H1 (cell line): ENCODE measurements at regions not wholly inside any gene's neighbourhood (a gene's known extent, or its start where the extent isn't known, plus 50 kb on each side); places are given as distances from the start of the nearest gene placed in this dataset.
A peak's percentile ranks its signal among the peaks of the same experiment; 100 is the strongest.

Experiments
- CTCF ChIA-PET: fragments of 300-600 bp; sonication (Branson Sonifier 250); formaldehyde crosslinking; loops from one replicate; lab custom pipeline; 2021; ENCODE audit not compliant: partially characterized antibody; lab: Charles Lee
- POLR2A ChIA-PET: fragments of 300-600 bp; sonication (Branson Sonifier 250); formaldehyde crosslinking; loops from one replicate; lab custom pipeline; 2021; ENCODE audit warnings: inconsistent platforms; ENCODE audit not compliant: partially characterized antibody; lab: Charles Lee
- DNase-seq, 2 experiments: peaks; one replicate each; pipeline versions ENCODE4 v3.0.0 to v3.0.0-alpha.2; 2010 to 2022; ENCODE audit warnings: low spot score in 2 of 2, low read depth in 1 of 2, mixed read lengths in 1 of 2
- FAIRE-seq: peaks from 2 replicates; lab custom pipeline; 2011; peaks lifted over from hg19 to GRCh38; lab: Jason Lieb, UNC
- H2AFZ ChIP-seq: 2 replicates; pipeline ENCODE4 v1.8.1; 2012; ENCODE audit warnings: low read length, inconsistent platforms
- H2AK5ac ChIP-seq: 2 replicates; pipeline ENCODE4 v1.6.1; 2013; ENCODE audit warnings: low read depth, low read length
- H2BK120ac ChIP-seq: replicated peaks from 2 replicates; pipeline ENCODE3; 2013; ENCODE audit warnings: low read depth, low read length, inconsistent platforms
- H2BK12ac ChIP-seq: 2 replicates; pipeline ENCODE4 v1.6.1; 2013; ENCODE audit warnings: low read depth, low read length
- H2BK15ac ChIP-seq: 2 replicates; pipeline ENCODE4 v1.6.1; 2013; ENCODE audit warnings: low read length
- H2BK20ac ChIP-seq: 2 replicates; pipeline ENCODE4 v1.6.1; 2013; ENCODE audit warnings: low read length
- H2BK5ac ChIP-seq: 2 replicates; pipeline ENCODE4 v1.6.1; 2013; ENCODE audit warnings: low read depth, low read length
- H3K14ac ChIP-seq: 2 replicates; pipeline ENCODE4 v1.6.1; 2013; ENCODE audit warnings: inconsistent platforms; ENCODE audit not compliant: insufficient read length
- H3K18ac ChIP-seq: 2 replicates; pipeline ENCODE4 v1.6.1; 2013; ENCODE audit warnings: low read length; ENCODE audit errors: extremely low read depth
- H3K23ac ChIP-seq: 2 replicates; pipeline ENCODE4 v1.6.1; 2013; ENCODE audit warnings: inconsistent platforms; ENCODE audit not compliant: insufficient read length
- H3K23me2 ChIP-seq: 2 replicates; pipeline ENCODE4 v1.6.1; 2013; ENCODE audit warnings: low read depth, low read length
- H3K27ac ChIP-seq: 2 replicates; pipeline ENCODE4 v1.6.1; 2011; ENCODE audit warnings: low read depth, low read length, inconsistent platforms
- H3K27me3 ChIP-seq, 4 experiments: replicated peaks in 1 of 4; 1 replicate in 1 of 4; 2 replicates in 3 of 4; pipeline versions ENCODE4 v1.6.1 to v1.8.1; 2011 to 2013; ENCODE audit warnings: low read length in 3 of 4, mild to moderate bottlenecking in 3 of 4, inconsistent platforms in 2 of 4, mixed read lengths in 2 of 4, moderate library complexity in 1 of 4; ENCODE audit not compliant: control insufficient read depth in 3 of 4, insufficient read depth in 3 of 4; ENCODE audit errors: extremely low read depth in 1 of 4
- H3K36me3 ChIP-seq, 4 experiments: 2 replicates each; pipeline versions ENCODE4 v1.6.1 to v1.8.1; 2011 to 2013; ENCODE audit warnings: mild to moderate bottlenecking in 4 of 4, low read length in 3 of 4, moderate library complexity in 2 of 4, control low read depth in 1 of 4, inconsistent platforms in 1 of 4; ENCODE audit not compliant: insufficient read depth in 4 of 4, control insufficient read depth in 2 of 4
- H3K4ac ChIP-seq: replicated peaks from 2 replicates; pipeline ENCODE3; 2013; ENCODE audit warnings: low read length, low read depth, mixed read lengths, inconsistent platforms; ENCODE audit not compliant: insufficient read length
- H3K4me1 ChIP-seq, 4 experiments: replicated peaks in 1 of 4; 1 replicate in 1 of 4; 2 replicates in 3 of 4; pipeline versions ENCODE4 v1.6.1 to v1.8.1; 2011 to 2013; ENCODE audit warnings: low read length in 3 of 4, inconsistent platforms in 2 of 4, mixed read lengths in 1 of 4; ENCODE audit not compliant: insufficient read depth in 4 of 4, control insufficient read depth in 3 of 4
- H3K4me2 ChIP-seq, 2 experiments: 2 replicates each; pipeline versions ENCODE4 v1.6.1 to v1.8.1; 2011 to 2013; ENCODE audit warnings: low read depth in 2 of 2, low read length in 2 of 2, control low read depth in 1 of 2, inconsistent platforms in 1 of 2, mild to moderate bottlenecking in 1 of 2; ENCODE audit not compliant: insufficient read depth in 1 of 2
- H3K4me3 ChIP-seq, 4 experiments: fragments of 200-600, 300-600 bp in 1 of 4; sonication (generic), shearing (Covaris generic), sonication (Bioruptor Twin) in 1 of 4; 2 replicates each; pipeline versions ENCODE4 v1.5.1 to v1.8.1; 2011 to 2016; ENCODE audit warnings: low read length in 4 of 4, low read depth in 3 of 4, control low read depth in 2 of 4, inconsistent platforms in 2 of 4, mild to moderate bottlenecking in 2 of 4, mixed read lengths in 1 of 4, moderate library complexity in 1 of 4; ENCODE audit not compliant: insufficient read depth in 2 of 4; ENCODE audit errors: extremely low read depth in 1 of 4
- H3K56ac ChIP-seq: replicated peaks from 2 replicates; pipeline ENCODE3; 2013; ENCODE audit warnings: low read depth, mild to moderate bottlenecking, mixed read lengths, low read length, inconsistent platforms; ENCODE audit not compliant: insufficient read length
- H3K79me1 ChIP-seq: 2 replicates; pipeline ENCODE4 v1.6.1; 2013; ENCODE audit warnings: low read depth, low read length, control low read depth
- H3K79me2 ChIP-seq, 2 experiments: 2 replicates each; pipeline versions ENCODE4 v1.6.1 to v1.8.1; 2012 to 2013; ENCODE audit warnings: low read length in 2 of 2, mild to moderate bottlenecking in 2 of 2, inconsistent platforms in 1 of 2; ENCODE audit not compliant: insufficient read depth in 2 of 2, control insufficient read depth in 1 of 2
- H3K9ac ChIP-seq, 4 experiments: replicated peaks in 1 of 4; 1 replicate in 1 of 4; 2 replicates in 3 of 4; pipeline versions ENCODE4 v1.6.1 to v1.8.1; 2011 to 2013; ENCODE audit warnings: low read depth in 3 of 4, low read length in 3 of 4, control low read depth in 2 of 4, mild to moderate bottlenecking in 2 of 4, moderate library complexity in 2 of 4, inconsistent platforms in 1 of 4; ENCODE audit errors: extremely low read depth in 1 of 4
- H3K9me3 ChIP-seq, 2 experiments: 2 replicates each; pipeline versions ENCODE4 v1.6.1 to v1.8.1; 2012 to 2013; ENCODE audit warnings: mild to moderate bottlenecking in 2 of 2, moderate library complexity in 2 of 2, control low read depth in 1 of 2, inconsistent platforms in 1 of 2, low read depth in 1 of 2, low read length in 1 of 2, mixed read lengths in 1 of 2; ENCODE audit not compliant: insufficient read depth in 2 of 2
- H4K20me1 ChIP-seq, 2 experiments: replicated peaks in 1 of 2; 2 replicates each; pipeline versions ENCODE3 to v1.8.1; 2011 to 2013; ENCODE audit warnings: inconsistent platforms in 2 of 2, low read length in 2 of 2, mild to moderate bottlenecking in 1 of 2; ENCODE audit not compliant: insufficient read depth in 2 of 2, control insufficient read depth in 1 of 2
- H4K5ac ChIP-seq: 2 replicates; pipeline ENCODE4 v1.6.1; 2013; ENCODE audit warnings: low read length, low read depth, mixed read lengths, inconsistent platforms; ENCODE audit not compliant: insufficient read length
- H4K8ac ChIP-seq: 2 replicates; pipeline ENCODE4 v1.8.0; 2013; ENCODE audit warnings: mild to moderate bottlenecking, moderate library complexity, low read length, inconsistent platforms; ENCODE audit not compliant: insufficient read depth; ENCODE audit errors: extremely low read depth
- H4K91ac ChIP-seq: replicated peaks from 2 replicates; pipeline ENCODE3; 2013; ENCODE audit warnings: low read length, mixed read lengths, inconsistent platforms; ENCODE audit not compliant: insufficient read length
- EGR1 ChIP-seq: IDR thresholded peaks from 2 replicates; pipeline ENCODE4 v1.6.1; 2011; ENCODE audit warnings: low read depth, low read length, borderline replicate concordance
- EZH2 ChIP-seq: fragments of 200-600 bp; sonication (generic); IDR thresholded peaks from 2 replicates; pipeline ENCODE4 v1.7.1; 2012; ENCODE audit warnings: low read depth, mild to moderate bottlenecking, moderate library complexity, low read length, inconsistent platforms; ENCODE audit not compliant: severe bottlenecking
- GABPA ChIP-seq: IDR thresholded peaks from 2 replicates; pipeline ENCODE4 v1.6.1; 2011; ENCODE audit warnings: mild to moderate bottlenecking, low read length, moderate library complexity, borderline replicate concordance; ENCODE audit not compliant: insufficient read depth
- JUND ChIP-seq: IDR thresholded peaks from 2 replicates; pipeline ENCODE4 v1.6.1; 2011; ENCODE audit warnings: mild to moderate bottlenecking, improper control_type of control experiment, low read length
- MAFK ChIP-seq: IDR thresholded peaks from 2 replicates; pipeline ENCODE4 v1.6.1; 2012; ENCODE audit warnings: low read depth, mild to moderate bottlenecking, improper control_type of control experiment, low read length
- MAX ChIP-seq: IDR thresholded peaks from 2 replicates; pipeline ENCODE4 v1.6.1; 2012; ENCODE audit warnings: inconsistent platforms
- NRF1 ChIP-seq: IDR thresholded peaks from 2 replicates; pipeline ENCODE4 v1.6.1; 2011; ENCODE audit warnings: mild to moderate bottlenecking, low read depth, low read length, improper control_type of control experiment
- POLR2AphosphoS5 ChIP-seq: IDR thresholded peaks from 2 replicates; pipeline ENCODE4 v1.6.1; 2011; ENCODE audit warnings: low read depth, low read length
- TAF7 ChIP-seq: optimal IDR thresholded peaks from 2 replicates; pipeline ENCODE3; 2011; ENCODE audit warnings: low read depth, mild to moderate bottlenecking, inconsistent platforms, low read length, moderate library complexity, borderline replicate concordance
- TBP ChIP-seq: IDR thresholded peaks from 2 replicates; pipeline ENCODE4 v1.6.1; 2011; ENCODE audit warnings: low read depth, low read length, improper control_type of control experiment
- WGBS, 2 experiments: shearing (Covaris generic) in 1 of 2; methylation state at CpG; one replicate each; pipeline versions ENCODE4 v1.1.6 to v1.1.7; 2013 to 2015; ENCODE audit warnings: low lambda C conversion rate in 2 of 2, mixed read lengths in 2 of 2, inconsistent platforms in 1 of 2, low coverage in 1 of 2, missing lambda C conversion rate in 1 of 2; ENCODE audit not compliant: insufficient replicate concordance in 2 of 2, insufficient coverage in 1 of 2, insufficient read length in 1 of 2; ENCODE audit errors: extremely low coverage in 1 of 2, missing lambda C conversion rate in 1 of 2; 5-methylcytosine and 5-hydroxymethylcytosine counted together
- TF ChIP-seq, protein P1 (sequence below), 3 experiments: IDR thresholded peaks; 1 replicate in 2 of 3; 2 replicates in 1 of 3; pipeline versions ENCODE4 v1.5.1 to v1.6.1; 2011; ENCODE audit warnings: low read length in 3 of 3, mild to moderate bottlenecking in 3 of 3, inconsistent platforms in 2 of 3, low read depth in 1 of 3, moderate library complexity in 1 of 3; ENCODE audit not compliant: insufficient read depth in 1 of 3; ENCODE audit errors: control extremely low read depth in 1 of 3

DNA sequence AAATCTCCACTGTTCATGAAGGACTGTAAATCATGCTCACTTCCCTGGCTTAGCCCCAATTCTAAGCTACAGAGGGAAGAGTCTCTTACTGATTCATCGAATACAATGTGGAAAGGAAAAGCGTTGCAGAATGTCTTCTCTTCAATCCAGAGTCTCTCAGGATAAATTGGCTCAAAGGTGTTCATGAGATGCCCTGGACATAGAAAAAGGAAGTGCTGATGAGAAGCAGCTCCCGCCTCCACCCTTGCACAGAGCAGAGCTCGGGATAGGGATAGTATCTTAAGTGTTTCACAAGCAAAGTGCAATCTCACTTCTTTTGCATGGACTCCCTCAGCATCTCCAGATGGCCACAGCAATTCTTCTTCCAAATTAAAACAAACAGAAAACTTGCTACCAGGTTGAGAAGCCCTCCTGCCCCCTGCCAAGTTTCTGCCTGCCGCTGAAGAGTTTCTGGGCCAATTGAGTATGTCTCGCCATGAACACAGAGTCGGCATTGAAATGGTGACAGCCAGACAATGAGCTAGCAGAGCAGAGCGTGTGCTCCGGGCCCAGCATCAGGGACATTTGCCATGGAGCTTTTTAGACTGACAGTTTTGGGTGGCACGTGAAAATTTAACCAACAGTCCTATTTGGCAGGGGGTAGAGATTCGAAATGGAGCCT, 85.7 kb downstream of the C13orf42 start:
- H4K91ac ChIP-seq, result no peak overlapping the region
- DNase-seq (peak in 1 of 2 experiments; percentile 8), FAIRE-seq (no peak)
- H3K79me1 ChIP-seq, result no peaks in the 10 kb centered on the region
- CTCF ChIA-PET, result interaction anchor here (1.5 to 1.9 kb wide), 2 partner anchors 9 to 19 kb away, joined by 5 read pairs; no protein-coding TSS in a partner anchor
- H3K56ac ChIP-seq, result no peak overlapping the region
- no peaks in the 10 kb centered on the region for H4K20me1 ChIP-seq
- H2AFZ ChIP-seq, result no peak overlapping the region
- no peaks in the 10 kb centered on the region for H3K36me3 ChIP-seq
- no peak overlapping the region for H2AK5ac ChIP-seq
- H3K9ac ChIP-seq, result no peak overlapping the region
- 88% methylated on average over 11 of the region's 11 CpGs; no CpG with 5 or more reads in 1 of the 2 experiments for WGBS, 2 experiments
- no peak overlapping the region for H3K4me3 ChIP-seq
- no peak overlapping the region for H4K5ac ChIP-seq
- H3K18ac ChIP-seq, result no peak overlapping the region
- no peak overlapping the region for H3K23ac ChIP-seq
- H3K14ac ChIP-seq, result no peak overlapping the region
- H4K8ac ChIP-seq, result no peak overlapping the region
- H3K4ac ChIP-seq, result no peak overlapping the region
- H3K79me2 ChIP-seq, result no peaks in the 10 kb centered on the region
- no peak overlapping the region for H2BK15ac ChIP-seq
- no peak overlapping the region for H3K27ac ChIP-seq
- no peaks in the 10 kb centered on the region for H3K27me3 ChIP-seq
- no peak overlapping the region for H2BK5ac ChIP-seq
- POLR2A ChIA-PET, result interaction anchor here (1.7 kb wide), 1 partner anchor 9 kb away, joined by 5 read pairs; no protein-coding TSS in a partner anchor
- no peaks in the 10 kb centered on the region for H3K9me3 ChIP-seq
- H2BK20ac ChIP-seq, result no peak overlapping the region
- no peak overlapping the region for H2BK12ac ChIP-seq
- H3K23me2 ChIP-seq, result no peaks in the 10 kb centered on the region
- no peaks in the 10 kb centered on the region for H3K4me1 ChIP-seq
- H3K4me2 ChIP-seq, result no peak overlapping the region
- no peak overlapping the region for H2BK120ac ChIP-seq
- TF ChIP-seq EZH2 (no peak), NRF1 (no peak), TAF7 (no peak), GABPA (no peak), MAX (no peak), POLR2AphosphoS5 (no peak), MAFK (no peak), TBP (no peak), JUND (no peak), EGR1 (no peak)
- TF ChIP-seq, protein P1, sequence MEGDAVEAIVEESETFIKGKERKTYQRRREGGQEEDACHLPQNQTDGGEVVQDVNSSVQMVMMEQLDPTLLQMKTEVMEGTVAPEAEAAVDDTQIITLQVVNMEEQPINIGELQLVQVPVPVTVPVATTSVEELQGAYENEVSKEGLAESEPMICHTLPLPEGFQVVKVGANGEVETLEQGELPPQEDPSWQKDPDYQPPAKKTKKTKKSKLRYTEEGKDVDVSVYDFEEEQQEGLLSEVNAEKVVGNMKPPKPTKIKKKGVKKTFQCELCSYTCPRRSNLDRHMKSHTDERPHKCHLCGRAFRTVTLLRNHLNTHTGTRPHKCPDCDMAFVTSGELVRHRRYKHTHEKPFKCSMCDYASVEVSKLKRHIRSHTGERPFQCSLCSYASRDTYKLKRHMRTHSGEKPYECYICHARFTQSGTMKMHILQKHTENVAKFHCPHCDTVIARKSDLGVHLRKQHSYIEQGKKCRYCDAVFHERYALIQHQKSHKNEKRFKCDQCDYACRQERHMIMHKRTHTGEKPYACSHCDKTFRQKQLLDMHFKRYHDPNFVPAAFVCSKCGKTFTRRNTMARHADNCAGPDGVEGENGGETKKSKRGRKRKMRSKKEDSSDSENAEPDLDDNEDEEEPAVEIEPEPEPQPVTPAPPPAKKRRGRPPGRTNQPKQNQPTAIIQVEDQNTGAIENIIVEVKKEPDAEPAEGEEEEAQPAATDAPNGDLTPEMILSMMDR (IDR thresholded peaks at IDR 0.05; ENCODE audit: control extremely low read depth in 1 of 3, insufficient read depth in 1 of 3, low read depth in 1 of 3, low read length in 3 of 3), result no peak
